OCI-LY7 (cell line): ENCODE measurements at regions not wholly inside any gene's neighbourhood (a gene's known extent, or its start where the extent isn't known, plus 50 kb on each side); places are given as distances from the start of the nearest gene placed in this dataset.

Experiments used
- BruUV-seq: library from RNA; stranded (reverse); fragments of 400-500 nt; replicated peaks from 2 replicates; lab custom pipeline; 2021; lab: Mats Ljungman, UMichigan
- CTCF ChIA-PET: fragments of 300-600 bp; sonication (Branson Sonifier 250); formaldehyde crosslinking; loops from one replicate; lab custom pipeline; 2022; ENCODE audit warnings: antibody characterized with exemption; ENCODE audit not compliant: unreplicated experiment; lab: Charles Lee
- POLR2A ChIA-PET: fragments of 300-600 bp; sonication (Branson Sonifier 250); formaldehyde crosslinking; loops from one replicate; lab custom pipeline; 2022; ENCODE audit warnings: antibody characterized with exemption; lab: Charles Lee
- DNase-seq: peaks from one replicate; pipeline ENCODE4 v3.0.0-alpha.2; 2015; ENCODE audit warnings: low spot score
- H2AFZ ChIP-seq: fragments of 200-600 bp; sonication (generic), shearing (Covaris generic); 2 replicates; pipeline ENCODE4 v1.6.1; 2014; ENCODE audit warnings: mild to moderate bottlenecking, antibody characterized with exemption, low read length, moderate library complexity
- H3K27ac ChIP-seq: fragments of 200-600 bp; sonication (generic); 2 replicates; pipeline ENCODE4 v1.5.1; 2014; ENCODE audit warnings: mixed run types, low read depth, mild to moderate bottlenecking, moderate library complexity, low read length, inconsistent platforms; ENCODE audit not compliant: poor library complexity, severe bottlenecking
- H3K36me3 ChIP-seq: fragments of 200-600 bp; sonication (generic); 2 replicates; pipeline ENCODE4 v1.6.1; 2014; ENCODE audit warnings: mild to moderate bottlenecking, antibody characterized with exemption, low read length, moderate library complexity, mixed read lengths; ENCODE audit not compliant: insufficient read depth
- H3K4me1 ChIP-seq: fragments of 200-600 bp; sonication (generic); 2 replicates; pipeline ENCODE4 v1.5.1; 2014; ENCODE audit warnings: mild to moderate bottlenecking, low read length; ENCODE audit not compliant: insufficient read depth, poor library complexity, severe bottlenecking
- H3K4me2 ChIP-seq: fragments of 200-600 bp; sonication (generic); 2 replicates; pipeline ENCODE4 v1.6.1; 2014; ENCODE audit warnings: mild to moderate bottlenecking, low read length
- H3K4me3 ChIP-seq: fragments of 200-600 bp; sonication (generic); 2 replicates; pipeline ENCODE4 v1.5.1; 2014; ENCODE audit warnings: mild to moderate bottlenecking, low read depth, low read length; ENCODE audit not compliant: poor library complexity, severe bottlenecking
- H3K79me2 ChIP-seq: fragments of 200-600 bp; sonication (generic); 2 replicates; pipeline ENCODE4 v1.6.1; 2016; ENCODE audit warnings: low read depth, mild to moderate bottlenecking, low read length, moderate library complexity, mixed read lengths; ENCODE audit not compliant: insufficient read depth
- H3K9me2 ChIP-seq: fragments of 200-600 bp; sonication (generic); 2 replicates; pipeline ENCODE4 v1.6.1; 2016; ENCODE audit warnings: mild to moderate bottlenecking, low read length, mixed read lengths; ENCODE audit not compliant: insufficient read depth
- H3K9me3 ChIP-seq: fragments of 200-600 bp; sonication (generic); 2 replicates; pipeline ENCODE4 v1.6.1; 2014; ENCODE audit warnings: mild to moderate bottlenecking, mixed run types, low read length, mixed read lengths
- H4K20me1 ChIP-seq: fragments of 200-600 bp; sonication (generic); 2 replicates; pipeline ENCODE4 v1.6.1; 2014; ENCODE audit warnings: mild to moderate bottlenecking, antibody characterized with exemption, low read length, moderate library complexity, mixed read lengths; ENCODE audit not compliant: insufficient read depth
- EZH2phosphoT487 ChIP-seq: fragments of 200-600 bp; sonication (generic); IDR thresholded peaks from 2 replicates; pipeline ENCODE4 v1.6.1; 2018; ENCODE audit warnings: low read depth, borderline replicate concordance, mild to moderate bottlenecking, mixed run types, antibody characterized with exemption, low read length, moderate library complexity, mixed read lengths
- intact Hi-C: fragments of 100-400 bp; cut with micrococcal nuclease; formaldehyde crosslinking; loops from one replicate; pipeline ENCODE4 v1.10.0; 2022; ENCODE audit not compliant: unreplicated experiment
- TF ChIP-seq, protein P1 (sequence below): fragments of 200-600 bp; sonication (generic); conservative IDR thresholded peaks from 2 replicates; pipeline ENCODE4 v1.5.1; 2014; ENCODE audit warnings: mild to moderate bottlenecking, antibody characterized with exemption, low read length, moderate library complexity, mixed read lengths

DNA sequence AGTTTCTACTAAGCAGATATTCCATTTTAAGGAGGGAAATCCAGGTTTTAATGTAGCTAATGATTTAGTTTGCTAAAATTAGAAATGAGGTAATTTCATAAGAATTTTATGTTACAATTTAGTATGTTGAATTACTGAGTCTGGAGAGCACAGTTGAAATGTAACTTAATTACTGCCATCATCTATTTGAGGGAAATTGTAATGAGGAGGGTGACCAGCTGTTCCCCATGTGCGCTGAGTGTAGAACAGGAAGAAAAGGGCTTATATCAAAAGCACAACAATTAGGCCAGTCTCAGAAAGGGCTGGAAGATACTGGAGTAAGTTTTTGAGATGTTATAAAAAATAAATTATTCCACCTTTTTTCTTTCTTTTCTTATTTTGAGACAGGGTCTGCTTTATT lies 735.1 kb upstream of the GOT2 start:
- intact Hi-C loops: no loop called here
- ChIA-PET POLR2A (interaction anchor here (0.6 to 1.6 kb wide), 2 partner anchors 10 to 15 kb away, joined by 4 read pairs; no protein-coding TSS in a partner anchor), CTCF (no interaction called here)
- BruUV-seq: no TSS peak
- Histone ChIP-seq H4K20me1 (no peaks in the 10 kb centered on the region), H3K9me3 (no peaks in the 10 kb centered on the region), H3K9me2 (no peaks in the 10 kb centered on the region), H3K79me2 (no peaks in the 10 kb centered on the region), H3K4me2 (no peak overlapping the region), H3K36me3 (no peaks in the 10 kb centered on the region), H3K4me1 (no peaks in the 10 kb centered on the region), H3K27ac (no peak overlapping the region), H3K4me3 (no peak overlapping the region), H2AFZ (no peak overlapping the region)
- no peak for DNase-seq
- TF ChIP-seq, protein P1, sequence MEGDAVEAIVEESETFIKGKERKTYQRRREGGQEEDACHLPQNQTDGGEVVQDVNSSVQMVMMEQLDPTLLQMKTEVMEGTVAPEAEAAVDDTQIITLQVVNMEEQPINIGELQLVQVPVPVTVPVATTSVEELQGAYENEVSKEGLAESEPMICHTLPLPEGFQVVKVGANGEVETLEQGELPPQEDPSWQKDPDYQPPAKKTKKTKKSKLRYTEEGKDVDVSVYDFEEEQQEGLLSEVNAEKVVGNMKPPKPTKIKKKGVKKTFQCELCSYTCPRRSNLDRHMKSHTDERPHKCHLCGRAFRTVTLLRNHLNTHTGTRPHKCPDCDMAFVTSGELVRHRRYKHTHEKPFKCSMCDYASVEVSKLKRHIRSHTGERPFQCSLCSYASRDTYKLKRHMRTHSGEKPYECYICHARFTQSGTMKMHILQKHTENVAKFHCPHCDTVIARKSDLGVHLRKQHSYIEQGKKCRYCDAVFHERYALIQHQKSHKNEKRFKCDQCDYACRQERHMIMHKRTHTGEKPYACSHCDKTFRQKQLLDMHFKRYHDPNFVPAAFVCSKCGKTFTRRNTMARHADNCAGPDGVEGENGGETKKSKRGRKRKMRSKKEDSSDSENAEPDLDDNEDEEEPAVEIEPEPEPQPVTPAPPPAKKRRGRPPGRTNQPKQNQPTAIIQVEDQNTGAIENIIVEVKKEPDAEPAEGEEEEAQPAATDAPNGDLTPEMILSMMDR: no peak
- no peak for TF ChIP-seq EZH2phosphoT487

DNA sequence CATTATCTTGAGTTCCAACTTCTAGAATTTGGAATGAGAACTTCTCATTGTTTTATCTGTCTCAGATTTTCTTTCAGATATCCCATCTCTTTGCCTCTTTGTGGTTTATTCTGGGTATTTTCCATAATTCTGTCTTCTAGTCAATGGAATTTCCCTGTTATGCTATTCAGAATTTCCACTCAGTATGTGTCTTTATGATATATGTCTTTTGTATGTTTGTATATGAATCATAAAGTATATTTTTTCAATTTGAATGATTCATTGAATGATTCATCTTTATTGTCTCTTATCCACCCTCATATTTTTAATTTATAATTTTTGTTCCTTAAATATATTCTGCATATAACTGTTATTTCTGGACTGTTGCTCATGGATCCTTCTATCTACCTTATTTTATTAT lies 729.7 kb upstream of the GOT2 start:
- no peak overlapping the region for H2AFZ ChIP-seq
- no peaks in the 10 kb centered on the region for H3K4me1 ChIP-seq
- no peak overlapping the region for H3K27ac ChIP-seq
- H3K36me3 ChIP-seq: no peaks in the 10 kb centered on the region
- H3K79me2 ChIP-seq: no peaks in the 10 kb centered on the region
- no peak overlapping the region for H3K4me3 ChIP-seq
- no peaks in the 10 kb centered on the region for H3K9me2 ChIP-seq
- no TSS peak for BruUV-seq
- H4K20me1 ChIP-seq: no peaks in the 10 kb centered on the region
- DNase-seq: no peak
- POLR2A ChIA-PET: no interaction called here
- intact Hi-C loops: no loop called here
- TF ChIP-seq EZH2phosphoT487: no peak
- TF ChIP-seq, protein P1: no peak
- H3K9me3 ChIP-seq: no peaks in the 10 kb centered on the region
- CTCF ChIA-PET: no interaction called here
- no peak overlapping the region for H3K4me2 ChIP-seq

DNA sequence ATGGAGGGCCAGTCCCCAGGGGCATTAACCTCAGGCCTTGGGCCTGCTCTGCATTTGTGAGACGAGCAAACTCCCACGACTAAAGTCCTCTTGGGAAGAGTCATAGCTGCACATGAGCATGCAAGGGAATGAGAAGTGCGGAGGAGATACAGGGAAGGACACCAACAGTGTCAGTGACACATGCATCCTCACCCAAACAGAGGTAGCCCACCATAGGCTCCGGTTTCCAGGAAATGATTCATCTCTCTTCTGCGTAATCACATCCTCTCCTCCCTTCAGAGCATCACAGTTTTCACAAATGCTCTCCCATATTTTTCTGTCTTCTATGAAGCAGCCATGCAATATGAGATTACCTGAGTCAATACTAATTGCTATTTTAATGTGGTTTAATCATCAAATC lies 725.7 kb upstream of the GOT2 start:
- intact Hi-C loops: no loop called here
- no peak overlapping the region for H3K27ac ChIP-seq
- ChIA-PET POLR2A (interaction anchor here (1.2 kb wide), 1 partner anchor 12 kb away, joined by 3 read pairs; no protein-coding TSS in a partner anchor), CTCF (no interaction called here)
- H3K4me1 ChIP-seq: no peaks in the 10 kb centered on the region
- no peak overlapping the region for H2AFZ ChIP-seq
- TF ChIP-seq, protein P1: no peak
- TF ChIP-seq EZH2phosphoT487: no peak
- BruUV-seq: no TSS peak
- no peak for DNase-seq
- no peak overlapping the region for H3K4me3 ChIP-seq
- no peak overlapping the region for H3K4me2 ChIP-seq
- H3K9me2 ChIP-seq: no peaks in the 10 kb centered on the region
- no peaks in the 10 kb centered on the region for H3K79me2 ChIP-seq
- no peaks in the 10 kb centered on the region for H3K9me3 ChIP-seq
- no peaks in the 10 kb centered on the region for H3K36me3 ChIP-seq
- no peaks in the 10 kb centered on the region for H4K20me1 ChIP-seq
